ENCODE measurements at regions not wholly inside any gene's neighbourhood (a gene's known extent, or its start where the extent isn't known, plus 50 kb on each side); places are given as distances from the start of the nearest gene placed in this dataset.
A peak's percentile ranks its signal among the peaks of the same experiment; 100 is the strongest.

- TF ChIP-seq CTCF (IDR thresholded peaks at IDR 0.05; ENCODE audit: insufficient read depth, low read length), result peak; percentile 23
- no peak overlapping the region for H3K4me3 ChIP-seq (ENCODE audit: low read depth, low read length)
- peak; percentile 40 for DNase-seq (ENCODE audit: low read depth)
These were observed 1995.9 kb downstream of the C4orf33 start for GRCh38 chr4:131091896-131092295.

- DNase-seq (ENCODE audit: low read depth), result no peak
- no peak overlapping the region for H3K4me3 ChIP-seq (ENCODE audit: low read depth, low read length)
- no peak for TF ChIP-seq CTCF (IDR thresholded peaks at IDR 0.05; ENCODE audit: insufficient read depth, low read length)
These were observed 1997.4 kb downstream of the C4orf33 start for GRCh38 chr4:131093303-131093702.

GRCh38 chr4:131098976-131099375 lies 2003.0 kb downstream of the C4orf33 start:
- no peak for TF ChIP-seq CTCF (IDR thresholded peaks at IDR 0.05; ENCODE audit: insufficient read depth, low read length)
- no peak for DNase-seq (ENCODE audit: low read depth)

GRCh38 chr4:131113273-131113672 lies 2017.3 kb downstream of the C4orf33 start:
- H3K4me3 ChIP-seq (ENCODE audit: low read depth, low read length), result no peak overlapping the region
- no peak for TF ChIP-seq CTCF (IDR thresholded peaks at IDR 0.05; ENCODE audit: insufficient read depth, low read length)
- no peak for DNase-seq (ENCODE audit: low read depth)

More at GRCh38 chr4:131098976-131099375, 2003.0 kb downstream of the C4orf33 start:
- no peak overlapping the region for H3K4me3 ChIP-seq (ENCODE audit: low read depth, low read length)

- TF ChIP-seq CTCF (IDR thresholded peaks at IDR 0.05; ENCODE audit: insufficient read depth, low read length), result no peak
- DNase-seq (ENCODE audit: low read depth), result no peak
These were observed 2017.8 kb downstream of the C4orf33 start for GRCh38 chr4:131113704-131114103.

GRCh38 chr4:131119661-131120060 lies 2023.7 kb downstream of the C4orf33 start:
- no peak for TF ChIP-seq CTCF (IDR thresholded peaks at IDR 0.05; ENCODE audit: insufficient read depth, low read length)
- no peak overlapping the region for H3K4me3 ChIP-seq (ENCODE audit: low read depth, low read length)
- DNase-seq (ENCODE audit: low read depth), result no peak

More at GRCh38 chr4:131113704-131114103, 2017.8 kb downstream of the C4orf33 start:
- H3K4me3 ChIP-seq (ENCODE audit: low read depth, low read length), result no peak overlapping the region

- no peak for DNase-seq (ENCODE audit: low read depth)
- H3K4me3 ChIP-seq (ENCODE audit: low read depth, low read length), result no peak overlapping the region
- no peak for TF ChIP-seq CTCF (IDR thresholded peaks at IDR 0.05; ENCODE audit: insufficient read depth, low read length)
These were observed 2011.9 kb upstream of the PCDH10 start for GRCh38 chr4:131137196-131137595.
